ENCODE measurements at regions not wholly inside any gene's neighbourhood (a gene's known extent, or its start where the extent isn't known, plus 50 kb on each side); places are given as distances from the start of the nearest gene placed in this dataset.
"Not testable (repeated sequence)": the region's sequence is repeated elsewhere in the genome, so short reads cannot be mapped to it uniquely, and the experiment has no call there.

DNA sequence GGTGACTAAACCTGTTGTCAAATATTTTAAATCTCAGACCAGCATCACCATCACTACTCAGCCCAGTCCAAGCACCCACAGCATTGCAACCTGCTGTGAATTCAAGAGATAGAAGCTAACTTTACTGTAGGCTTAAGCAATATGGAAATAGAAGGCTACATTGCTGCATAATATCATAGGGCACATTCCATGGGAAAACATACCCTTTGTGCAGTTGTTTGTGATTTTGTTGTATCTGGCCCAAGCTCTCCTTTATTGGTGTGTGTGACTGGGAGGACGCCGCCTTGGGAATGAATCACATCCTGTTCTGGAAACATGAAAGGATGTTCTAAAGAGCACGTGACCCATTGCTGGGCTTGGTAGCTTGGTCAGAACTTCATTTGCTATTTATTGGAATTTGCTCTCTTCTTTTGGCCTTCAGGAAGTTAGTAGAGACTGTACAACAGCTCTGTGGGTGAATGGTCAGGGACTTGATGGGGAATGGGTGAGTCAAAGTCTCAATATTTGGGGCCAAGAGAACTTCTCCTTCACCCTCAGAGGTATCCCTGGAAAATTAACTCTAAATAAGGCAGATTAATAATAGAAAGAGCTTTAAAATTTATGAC lies 106.8 kb upstream of the SERPINE2 start:
- no peak for DNase-seq

DNA sequence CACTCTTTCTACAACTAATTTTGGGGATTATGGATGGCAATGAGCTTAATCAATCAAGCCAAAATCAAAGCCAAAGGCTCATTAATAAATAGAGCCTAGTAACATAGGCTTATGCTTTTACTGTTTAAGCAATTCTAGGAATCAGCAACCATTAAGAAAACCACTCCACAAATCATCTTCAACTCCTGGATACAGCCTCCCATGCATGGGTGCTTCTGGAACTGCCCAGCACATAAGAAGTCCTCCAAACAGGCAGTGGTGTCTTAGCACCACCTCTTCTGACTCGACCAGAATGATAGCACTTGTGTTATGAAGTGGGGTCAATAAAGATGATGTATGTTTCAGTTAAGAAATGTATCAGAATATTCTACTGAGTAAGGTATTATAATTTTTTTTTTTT lies 104.4 kb upstream of the SERPINE2 start:
- DNase-seq: no peak

DNA sequence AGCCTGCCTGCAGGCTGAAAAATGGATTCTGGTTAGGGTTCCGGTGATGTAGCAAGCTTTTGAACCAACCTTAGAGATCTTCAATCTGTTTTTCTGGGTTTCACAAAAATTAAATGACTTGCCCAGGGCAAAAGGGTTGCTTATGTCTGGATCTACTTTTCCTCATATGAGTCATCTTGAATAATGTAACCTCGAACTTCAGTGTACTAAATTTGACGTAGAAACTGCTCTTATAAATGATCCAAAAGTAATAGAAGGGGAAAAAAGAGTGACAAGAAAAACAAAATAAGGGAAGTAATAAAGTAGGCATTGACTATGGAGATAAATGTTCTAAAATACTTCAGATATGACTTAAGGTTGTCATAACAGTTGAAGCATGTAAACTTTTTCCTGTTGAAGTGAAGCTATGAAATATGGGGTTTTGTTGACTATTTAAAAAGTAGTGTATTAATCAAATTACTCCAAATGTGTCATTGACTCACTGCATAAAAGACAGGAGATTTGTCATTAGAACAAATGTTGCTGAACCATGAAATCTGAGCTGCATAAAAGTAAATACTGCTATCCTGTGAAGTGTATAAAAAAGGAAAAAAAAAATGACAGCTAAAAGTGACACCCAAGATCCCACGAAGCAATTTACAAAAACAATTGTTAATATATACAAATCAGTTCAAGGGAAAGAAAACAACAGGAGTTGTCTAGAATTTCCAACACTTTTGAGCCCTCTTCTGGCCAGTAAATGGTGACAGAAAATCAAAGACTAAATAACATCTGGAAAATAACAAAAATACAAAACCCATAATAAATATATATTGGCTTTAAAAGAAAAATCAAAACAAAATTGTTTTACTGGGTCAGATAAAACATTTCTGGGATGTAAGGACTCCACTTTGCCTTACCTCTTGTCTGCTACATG lies 103.6 kb upstream of the SERPINE2 start:
- no peak for DNase-seq

DNA sequence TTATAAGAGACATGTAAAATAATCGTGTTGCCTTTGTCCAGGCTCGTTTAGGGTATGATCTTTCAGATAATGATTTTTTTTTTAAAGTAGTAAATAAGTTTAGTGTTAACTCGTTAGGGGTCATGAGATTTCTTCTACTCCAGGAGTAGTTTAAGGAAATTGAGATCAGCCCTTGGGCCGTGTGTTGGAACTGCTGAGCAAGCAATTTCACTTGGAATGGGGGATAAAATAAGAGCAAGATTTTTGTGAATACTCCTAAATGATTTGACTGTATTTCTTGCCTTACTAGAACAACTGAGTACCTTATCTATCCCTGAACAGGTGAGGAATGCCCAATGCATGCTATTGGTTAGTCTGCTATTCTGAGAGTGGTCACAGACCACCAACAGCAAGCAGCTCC lies 102.2 kb upstream of the SERPINE2 start:
- no peak for DNase-seq

DNA sequence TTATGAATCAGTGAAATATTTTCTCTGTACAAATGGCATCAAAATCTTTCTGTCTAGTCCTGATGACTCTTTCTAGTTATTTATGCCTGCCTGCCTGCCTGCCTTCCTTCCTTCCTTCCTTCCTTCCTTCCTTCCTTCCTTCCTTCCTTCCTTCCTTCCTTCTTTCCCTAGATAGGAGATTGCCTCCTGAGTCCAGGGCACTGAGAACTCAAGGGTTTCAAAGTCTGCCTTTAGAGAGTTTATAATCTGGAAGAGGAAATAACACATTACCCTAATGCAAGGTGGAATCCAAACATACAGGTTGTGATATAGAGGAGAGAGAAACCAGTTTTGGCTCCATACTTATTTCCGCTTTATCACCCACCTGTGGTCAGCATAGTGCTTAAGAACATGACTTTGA lies 98.1 kb upstream of the SERPINE2 start:
- DNase-seq: no peak

DNA sequence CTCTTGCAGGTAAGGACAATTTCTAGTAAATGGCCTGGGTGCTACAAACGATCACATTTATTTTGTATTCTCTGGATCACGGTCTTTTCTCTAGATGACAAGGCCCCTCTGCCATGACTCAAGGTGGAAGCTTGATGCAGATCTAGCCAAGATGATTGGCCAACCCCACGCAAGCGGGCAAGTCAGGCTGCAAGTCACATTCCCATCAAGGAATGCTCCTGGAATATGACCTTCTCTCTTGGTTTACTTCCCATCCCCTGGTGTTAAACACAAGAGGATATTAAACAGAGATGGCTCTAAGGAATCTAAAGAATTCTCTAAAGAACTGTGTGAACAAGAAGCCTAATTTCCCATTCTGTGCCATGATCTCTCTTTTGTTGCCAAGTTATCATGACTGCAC lies 97.3 kb upstream of the SERPINE2 start:
- DNase-seq: no peak

DNA sequence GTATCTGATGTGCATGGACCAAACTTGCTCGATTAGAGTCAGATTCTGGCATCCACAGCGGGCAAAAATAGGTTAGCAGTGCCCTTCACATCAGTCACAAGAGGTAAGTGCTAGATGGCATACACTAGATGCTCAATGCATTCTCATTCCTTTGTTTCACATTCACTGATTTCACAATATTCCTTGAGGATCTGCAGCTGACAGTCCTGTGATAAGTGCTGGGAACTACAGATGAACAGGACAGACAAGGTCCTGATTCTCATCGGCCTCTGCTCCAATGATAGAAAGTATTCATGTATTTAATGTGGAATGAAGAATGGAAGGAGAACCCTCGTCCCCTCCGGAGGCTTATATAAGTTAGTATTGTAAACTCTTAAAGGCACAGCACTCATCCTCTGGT lies 96.8 kb upstream of the SERPINE2 start:
- DNase-seq: no peak

DNA sequence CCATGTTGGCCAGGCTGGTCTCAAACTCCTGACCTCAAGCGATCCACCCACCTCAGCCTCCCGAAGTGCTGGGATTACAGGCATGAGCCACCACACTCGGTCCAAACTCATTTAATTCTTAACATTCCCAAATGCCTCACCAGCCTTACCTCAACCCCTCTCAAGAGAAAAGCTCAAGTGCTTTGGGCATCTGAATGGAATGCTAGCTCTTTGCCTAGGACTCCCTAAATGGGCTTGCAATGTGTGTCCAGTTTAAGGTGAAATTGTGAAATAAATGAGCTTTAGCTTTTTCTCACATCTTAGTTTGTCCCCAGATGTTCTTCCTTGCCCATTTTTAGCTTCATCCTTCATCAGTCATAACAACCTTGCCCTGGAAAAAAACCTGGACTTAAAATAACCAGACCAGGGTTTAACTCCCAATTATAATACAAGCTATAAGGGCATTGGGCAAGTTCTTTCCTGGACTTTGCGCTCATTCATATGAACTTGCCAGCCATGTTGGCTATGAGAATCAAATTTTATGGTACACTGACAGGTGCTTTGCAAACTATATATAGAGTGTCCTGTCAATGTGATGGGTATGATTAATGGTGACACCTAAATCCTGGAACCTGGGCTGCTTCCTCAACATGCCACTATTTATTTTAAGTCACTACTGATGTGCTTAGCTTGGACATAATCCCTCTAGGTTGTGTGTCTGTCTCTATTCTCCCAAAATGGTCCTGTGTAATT lies 95.1 kb upstream of the SERPINE2 start:
- no peak for DNase-seq

DNA sequence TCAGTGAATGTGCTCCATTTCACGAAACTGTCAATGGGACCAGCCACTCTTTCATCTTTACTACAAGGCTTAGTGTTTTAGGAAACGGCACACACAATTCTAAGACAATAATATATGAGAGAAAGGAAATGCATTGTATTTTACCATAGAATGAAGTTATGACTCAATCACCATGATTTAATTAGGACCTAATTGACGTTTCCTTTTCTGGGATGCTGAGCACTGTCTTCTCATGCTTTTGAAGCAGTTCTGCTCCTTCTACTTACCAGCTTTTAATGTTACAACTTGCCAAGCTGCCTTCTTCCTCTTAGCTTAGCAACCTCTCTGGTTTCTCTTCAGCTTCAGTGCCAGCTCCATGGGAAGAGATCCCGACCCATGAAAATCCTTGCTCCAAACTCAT lies 94.3 kb upstream of the SERPINE2 start:
- DNase-seq: no peak

DNA sequence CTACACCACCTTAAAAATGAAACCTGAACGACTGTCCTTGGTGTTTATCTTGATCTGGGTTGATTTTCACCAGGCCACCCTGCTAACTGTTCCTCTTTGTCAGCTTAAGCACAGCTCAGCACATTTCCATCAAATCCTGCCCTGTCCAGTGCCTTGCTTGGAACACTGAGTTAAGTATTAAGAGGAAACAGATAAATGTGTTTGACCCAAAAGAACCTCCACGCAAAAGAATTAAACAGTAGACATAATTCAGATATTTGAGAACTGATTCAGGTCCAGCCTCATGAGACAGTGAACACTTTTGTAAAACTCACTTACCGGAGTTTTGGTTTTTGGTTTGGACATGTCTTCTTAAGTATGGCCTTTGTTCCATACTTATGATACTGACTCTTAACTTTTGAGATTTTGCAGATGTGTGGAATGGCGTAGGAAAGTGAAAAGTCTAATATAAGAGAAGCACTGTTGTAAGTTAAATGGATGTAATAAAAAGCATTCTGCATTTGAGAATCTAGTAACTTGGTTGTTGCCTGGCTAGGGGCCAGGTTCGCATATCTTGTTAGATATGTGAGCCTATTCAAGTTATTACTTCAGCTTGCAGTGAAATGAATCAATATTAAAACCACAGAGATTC lies 88.9 kb upstream of the SERPINE2 start:
- DNase-seq: no peak

DNA sequence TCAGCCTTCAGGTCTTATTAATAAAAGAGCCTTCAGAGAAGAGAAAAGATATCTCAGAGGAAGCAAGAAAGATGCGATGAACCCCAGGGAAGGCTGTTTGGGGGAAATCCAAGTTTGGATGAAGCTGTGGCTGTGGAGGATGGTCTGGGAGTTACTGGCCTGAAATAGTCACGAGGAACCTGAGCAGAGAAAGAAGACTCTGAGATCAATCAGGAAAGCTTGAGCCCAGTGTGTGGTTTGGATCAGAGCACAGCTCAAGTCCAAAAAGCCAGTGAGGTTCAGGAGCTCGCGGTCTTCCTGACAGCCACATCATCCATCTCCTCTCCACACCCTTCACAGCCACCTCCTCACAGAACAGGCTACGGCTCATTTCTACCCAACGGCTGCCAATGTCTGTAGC lies 87.4 kb upstream of the SERPINE2 start:
- no peak for DNase-seq

DNA sequence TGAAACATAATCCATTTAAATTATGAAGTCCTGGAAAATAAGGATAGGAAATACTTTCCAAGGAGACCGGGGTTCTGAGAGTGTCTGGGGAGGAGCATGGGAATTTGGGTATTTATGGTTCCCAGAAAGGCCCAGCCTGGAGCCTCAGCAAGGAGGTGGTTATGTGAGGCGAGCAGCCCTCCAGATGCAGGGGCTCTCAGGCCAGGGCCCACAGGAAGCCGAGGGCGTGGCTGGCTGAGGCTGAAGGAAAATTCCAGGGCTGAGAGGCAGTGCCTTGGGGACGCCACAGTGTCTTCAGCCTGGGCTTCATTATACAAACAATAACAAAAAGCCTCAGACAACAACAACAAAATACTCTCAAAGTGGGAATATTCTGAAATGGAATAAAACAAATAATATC lies 86.9 kb upstream of the SERPINE2 start:
- no peak for DNase-seq

DNA sequence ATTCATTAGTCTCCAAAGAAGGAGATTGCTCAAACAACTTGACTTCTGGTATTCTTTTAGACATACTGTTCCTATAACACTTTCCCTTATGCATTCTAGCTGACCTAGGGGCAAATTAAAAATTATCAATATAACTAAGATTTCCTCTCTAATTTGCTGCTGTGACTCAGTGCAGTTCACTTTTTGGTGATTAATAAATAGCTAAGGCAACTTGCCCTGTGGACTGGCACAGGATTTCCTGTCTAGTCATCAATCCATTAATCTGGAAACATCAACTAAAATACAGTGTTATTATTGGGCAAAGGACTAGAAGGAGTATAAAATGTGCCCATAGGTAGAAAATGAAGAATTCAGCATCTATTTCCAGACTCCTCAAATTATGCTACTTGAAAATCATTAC lies 83.5 kb upstream of the SERPINE2 start:
- no peak for DNase-seq

DNA sequence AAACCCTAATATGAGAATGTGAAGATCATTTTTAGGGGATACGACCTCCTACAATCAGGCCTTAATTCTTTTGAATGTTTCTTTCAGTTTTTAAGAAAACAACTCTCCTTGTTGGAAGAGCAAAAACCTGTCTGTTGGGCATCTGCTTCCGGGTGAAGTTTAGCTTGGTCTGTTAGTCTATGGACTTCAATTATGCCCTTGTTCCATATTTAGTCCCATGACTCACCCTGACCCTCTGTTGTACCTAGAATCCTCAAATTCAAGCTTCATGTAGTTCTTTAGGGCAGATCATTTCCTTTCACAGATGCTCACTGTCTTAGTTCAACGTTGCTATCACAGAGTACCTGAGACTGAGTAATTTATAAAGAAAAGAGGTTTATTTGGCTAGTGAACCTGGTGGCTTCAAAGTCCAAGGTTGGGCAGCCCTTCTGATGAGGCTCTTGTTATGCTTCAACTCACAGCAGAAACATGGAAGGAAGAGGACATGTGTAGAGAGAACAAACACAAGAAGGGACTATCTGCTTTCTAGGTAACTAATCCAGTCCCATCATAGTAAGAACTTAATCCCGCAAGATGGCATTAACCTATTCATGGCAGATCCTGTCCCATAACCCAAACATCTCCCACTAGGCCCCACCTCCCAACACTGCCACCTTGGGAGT lies 82.5 kb upstream of the SERPINE2 start:
- DNase-seq: no peak

DNA sequence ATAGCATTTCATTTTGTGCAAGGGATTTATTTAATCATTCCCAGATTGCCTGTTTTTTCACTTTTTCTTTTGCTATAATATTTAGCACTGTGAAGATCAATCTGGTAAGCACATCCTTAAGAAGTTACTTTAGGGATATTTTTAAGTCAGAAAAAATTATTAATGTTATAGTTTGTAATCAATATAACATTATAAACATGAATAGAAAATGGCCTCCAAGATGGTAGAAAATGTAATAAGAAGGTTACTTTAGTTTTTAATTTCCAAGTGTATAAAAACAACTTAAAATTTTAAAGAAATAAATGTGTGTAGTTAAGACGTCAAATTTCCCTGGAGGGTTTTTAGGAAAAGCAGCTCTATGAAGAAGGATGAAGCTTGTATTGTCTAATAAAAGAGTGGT lies 81.9 kb upstream of the SERPINE2 start:
- no peak for DNase-seq

DNA sequence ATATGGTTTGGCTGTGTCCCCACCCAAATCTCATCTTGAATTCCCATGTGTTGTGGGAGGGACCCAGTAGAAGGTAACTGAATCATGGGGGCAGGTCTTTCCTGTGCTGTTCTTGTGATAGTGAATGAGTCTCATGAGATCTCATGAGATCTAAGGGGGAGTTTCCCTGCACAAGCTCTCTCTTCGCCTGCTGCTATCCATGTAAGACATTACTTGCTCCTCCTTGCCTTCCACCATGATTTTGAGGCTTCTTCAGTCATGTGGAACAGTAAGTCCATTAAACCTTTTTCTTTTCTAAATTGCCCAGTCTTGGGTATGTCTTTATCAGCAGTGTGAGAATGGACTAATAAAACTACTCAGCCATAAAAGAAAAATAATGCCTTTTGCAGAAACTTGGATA lies 80.8 kb upstream of the SERPINE2 start:
- DNase-seq: not testable (repeated sequence)

DNA sequence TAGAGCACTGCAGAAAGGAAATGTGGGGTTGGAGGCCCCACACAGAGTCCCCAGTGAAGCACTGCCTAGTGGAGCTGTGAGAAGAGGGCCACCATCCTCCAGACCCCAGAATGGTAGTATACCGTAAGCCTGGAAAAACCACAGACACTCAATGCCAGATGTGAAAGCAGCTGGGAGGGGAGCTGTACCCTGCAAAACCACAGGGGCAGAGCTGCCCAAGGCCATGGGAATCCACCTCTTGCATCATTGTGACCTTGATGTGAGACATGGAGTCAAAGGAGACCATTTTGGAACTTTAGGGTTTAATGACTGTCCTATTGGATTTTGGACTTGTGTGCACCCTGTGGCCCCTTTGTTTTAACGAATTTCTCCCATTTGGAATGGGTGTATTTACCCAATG lies 75.3 kb upstream of the SERPINE2 start:
- no peak for DNase-seq

DNA sequence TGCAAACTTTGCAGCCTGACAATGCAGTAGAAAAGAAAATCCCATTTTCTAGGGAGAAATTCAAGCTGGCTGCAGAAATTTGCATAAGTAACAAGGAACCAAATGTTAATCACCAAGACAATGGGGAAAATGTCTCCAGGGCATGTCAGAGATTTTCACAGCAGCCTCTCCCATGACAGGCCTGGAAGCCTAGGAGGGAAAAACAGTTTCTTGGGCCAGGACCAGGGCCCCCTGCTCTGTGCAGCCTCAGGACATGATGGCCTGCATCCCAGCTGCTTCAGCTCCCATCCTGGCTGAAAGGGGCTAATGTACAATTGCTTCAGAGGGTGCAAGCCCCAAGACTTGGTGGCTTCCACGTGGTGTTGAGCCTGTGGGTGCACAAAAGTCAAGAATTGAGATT lies 74.8 kb upstream of the SERPINE2 start:
- DNase-seq: not testable (repeated sequence)

DNA sequence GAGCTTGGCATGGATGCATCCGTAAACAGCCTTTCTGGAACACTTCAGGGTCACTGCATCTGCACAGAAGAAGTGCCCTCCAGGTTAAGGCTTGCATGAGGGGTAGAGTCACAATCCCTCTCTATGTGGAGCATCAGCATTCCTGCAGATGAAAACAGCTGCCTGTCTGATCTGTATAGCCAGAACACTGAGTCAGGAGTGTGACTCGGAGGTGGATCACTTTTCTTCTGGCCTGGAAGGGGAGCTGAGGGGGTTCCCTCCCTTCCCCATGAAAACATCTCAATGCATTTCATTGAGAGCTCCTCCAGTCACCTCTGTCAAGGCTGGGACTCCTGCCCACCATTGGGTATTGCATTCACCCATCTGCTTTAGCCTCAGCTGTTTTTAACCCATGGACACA lies 72.5 kb upstream of the SERPINE2 start:
- DNase-seq: no peak

DNA sequence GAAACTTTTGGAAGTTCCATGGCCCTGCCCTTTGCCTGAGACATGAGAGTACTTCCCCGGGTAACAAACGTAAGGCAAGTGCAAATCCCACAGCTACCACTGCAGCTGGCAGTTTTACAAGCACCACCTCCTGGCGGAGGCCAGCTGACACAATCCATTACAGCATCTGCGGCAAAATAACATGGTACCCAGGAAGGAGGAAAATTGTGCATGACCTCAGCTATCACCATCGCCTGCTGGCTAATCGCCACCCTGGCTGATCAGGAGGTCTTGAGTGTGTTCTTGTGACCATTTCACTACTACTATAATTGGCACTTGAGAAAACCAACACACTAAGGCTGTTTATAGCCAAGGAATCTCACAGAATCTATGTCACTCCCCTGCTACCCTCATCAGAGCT lies 71.7 kb upstream of the SERPINE2 start:
- DNase-seq: no peak

DNA sequence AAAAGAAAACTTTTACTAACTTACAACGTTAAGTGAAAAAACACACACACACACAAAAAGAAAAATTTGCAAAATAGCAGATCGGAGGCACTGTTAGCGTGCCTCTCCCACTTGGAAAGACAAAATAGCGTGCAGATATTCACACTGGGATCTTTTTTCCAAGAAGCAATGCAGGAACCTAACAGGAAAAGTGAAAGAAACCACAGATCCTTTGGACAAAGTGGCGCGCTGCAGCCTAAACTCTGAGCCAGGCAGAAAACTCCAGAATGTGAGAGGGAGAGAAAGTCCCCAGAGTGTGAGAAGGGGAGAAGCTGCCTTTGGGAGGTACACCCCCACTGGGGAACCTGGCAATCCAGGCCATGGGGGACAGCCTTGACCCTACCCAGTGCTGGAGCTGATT lies 70.7 kb upstream of the SERPINE2 start:
- no peak for DNase-seq

DNA sequence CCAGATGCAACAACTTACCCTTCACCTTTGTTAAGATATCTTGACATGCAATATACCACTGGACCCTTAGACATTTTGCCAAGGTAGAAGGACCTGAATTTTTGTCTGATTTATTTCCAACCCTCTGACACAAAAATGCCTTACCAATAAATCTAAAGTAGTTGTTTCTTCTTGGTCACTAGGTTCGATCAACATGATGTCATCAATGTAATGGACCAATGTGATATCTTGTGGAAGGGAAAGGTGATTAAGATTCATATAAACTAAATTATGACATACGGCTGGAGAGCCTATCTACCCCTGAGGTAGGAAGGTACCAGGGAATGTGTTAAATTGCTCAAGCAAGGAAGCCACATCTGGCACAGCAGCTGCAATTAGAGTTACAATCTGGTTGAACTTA lies 67.7 kb upstream of the SERPINE2 start:
- no peak for DNase-seq

Data from inflammatory macrophage treated with lipopolysaccharide for 4 hours (primary cell).